Ovary (tissue), 3 donors: ENCODE measurements at regions not wholly inside any gene's neighbourhood (a gene's known extent, or its start where the extent isn't known, plus 50 kb on each side); places are given as distances from the start of the nearest gene placed in this dataset.

ENCODE experiments used
- CTCF ChIP-seq, 3 donors: fragments of 450-650 bp in 2 of 3; fragments of 200-600 bp in 1 of 3; IDR thresholded peaks; one replicate each; pipeline versions ENCODE4 v1.5.1 to v1.8.0; 2016 to 2022; ENCODE audit warnings: antibody characterized with exemption in 3 of 3, mild to moderate bottlenecking in 1 of 3
- EP300 ChIP-seq: sonication (generic); formaldehyde crosslinking; IDR thresholded peaks from one replicate; pipeline ENCODE4 v1.6.1; 2017; ENCODE audit warnings: antibody characterized with exemption
- POLR2A ChIP-seq: fragments of 450-650 bp; IDR thresholded peaks from one replicate; pipeline ENCODE4 v1.6.1; 2017; ENCODE audit warnings: antibody characterized with exemption, mild to moderate bottlenecking, moderate library complexity
- donor health status: DM: no; HTN: no; CAD: no.

DNA sequence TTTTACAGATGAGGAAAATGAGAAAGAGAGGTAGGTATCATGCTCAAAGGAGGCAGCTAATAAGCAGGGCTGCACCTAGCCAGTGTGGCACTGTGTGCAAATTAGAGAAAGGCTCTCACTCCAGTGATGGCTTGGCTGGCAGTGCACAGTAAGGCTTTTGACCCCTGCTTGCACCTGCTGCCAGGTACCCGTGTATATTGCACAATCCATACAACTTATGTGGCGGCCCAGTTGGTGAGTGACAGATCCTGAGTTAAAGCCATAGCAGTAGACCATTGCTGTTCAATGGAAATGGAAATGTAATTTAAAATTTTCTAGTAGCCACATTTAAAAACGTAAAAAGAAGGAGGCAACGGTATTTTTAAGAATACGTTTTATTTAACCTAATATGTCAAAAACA is 266.4 kb upstream of the AZI2 start:
- TF ChIP-seq CTCF (IDR thresholded peaks at IDR 0.05) (no peak), POLR2A (no peak), EP300 (no peak)
